ENCODE measurements at regions not wholly inside any gene's neighbourhood (a gene's known extent, or its start where the extent isn't known, plus 50 kb on each side); places are given as distances from the start of the nearest gene placed in this dataset.

DNA sequence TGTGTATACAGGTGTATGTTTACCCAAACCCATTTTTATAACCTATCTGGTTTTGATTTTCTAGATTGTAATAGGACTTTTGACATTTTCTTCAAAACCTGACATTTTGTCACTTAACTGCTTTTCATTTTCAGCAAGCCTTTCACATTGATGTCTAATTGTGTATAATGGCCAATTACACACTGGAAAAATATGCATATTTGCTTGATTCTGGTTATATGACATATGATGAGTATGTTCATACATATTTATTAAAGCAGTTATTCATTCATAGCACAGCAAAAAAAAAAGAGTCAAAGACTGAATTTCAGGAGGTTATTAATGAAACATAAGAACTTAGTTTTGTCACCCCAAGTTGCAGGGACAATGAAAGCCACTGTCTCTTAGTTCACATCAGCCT lies 307.7 kb upstream of the TNP1 start:
- intact Hi-C loops (cut with DNase I) = loop anchor here (5.0 to 10.0 kb wide), 2 partner anchors 470 to 547 kb away; partner anchors contain the start of gene IGFBP5
- DNase-seq = no peak

GRCh38 chr2:217166241-217166850 lies 306.5 kb upstream of the TNP1 start:
- peak in 12 of 42 donors; percentile 8 to 63 (median 24) for DNase-seq
- intact Hi-C loops (cut with DNase I) = loop anchor here (5.0 to 10.0 kb wide), 2 partner anchors 469 to 548 kb away; partner anchors contain the start of gene IGFBP5

DNA sequence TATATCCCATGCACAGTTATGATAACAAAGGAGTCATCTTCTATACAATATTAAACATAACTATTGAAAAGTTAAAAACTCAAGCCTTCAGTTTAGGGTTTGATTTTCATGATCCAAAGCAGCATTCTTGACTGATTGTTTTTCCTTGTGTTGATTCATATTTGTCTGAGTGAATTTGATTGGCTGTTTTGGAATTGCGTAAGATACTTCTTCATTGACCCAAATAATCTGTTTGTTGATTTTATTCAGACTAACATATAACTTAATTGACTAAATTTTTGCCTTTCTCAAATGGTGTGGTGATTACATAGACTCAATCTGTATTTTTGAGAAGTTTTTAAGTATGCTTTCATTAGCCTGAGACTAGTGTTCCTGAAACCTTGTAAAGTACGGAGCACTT lies 305.7 kb upstream of the TNP1 start:
- no peak for DNase-seq
- intact Hi-C loops (cut with DNase I) = loop anchor here (5.0 to 10.0 kb wide), 2 partner anchors 468 to 549 kb away; partner anchors contain the start of gene IGFBP5

DNA sequence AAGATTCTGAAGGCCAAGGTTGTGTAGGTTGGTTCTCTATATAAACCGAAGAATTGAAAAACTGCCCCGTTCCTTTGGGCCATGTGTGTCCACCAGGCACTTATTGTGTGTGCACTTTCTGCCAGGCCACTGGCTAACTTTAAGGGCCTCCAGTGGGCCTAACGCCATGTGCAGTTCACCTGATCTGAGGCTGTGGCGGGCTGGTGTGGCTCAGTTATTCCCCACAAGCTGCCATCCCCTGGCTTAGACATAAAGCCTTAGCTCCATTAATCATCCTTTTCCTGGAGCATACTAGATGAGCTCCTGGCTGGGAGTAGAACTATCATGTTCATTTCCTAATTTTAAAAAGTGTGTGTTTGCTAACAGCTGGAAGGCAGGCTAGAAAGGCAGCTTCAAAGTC lies 304.1 kb upstream of the TNP1 start:
- no peak for DNase-seq

DNA sequence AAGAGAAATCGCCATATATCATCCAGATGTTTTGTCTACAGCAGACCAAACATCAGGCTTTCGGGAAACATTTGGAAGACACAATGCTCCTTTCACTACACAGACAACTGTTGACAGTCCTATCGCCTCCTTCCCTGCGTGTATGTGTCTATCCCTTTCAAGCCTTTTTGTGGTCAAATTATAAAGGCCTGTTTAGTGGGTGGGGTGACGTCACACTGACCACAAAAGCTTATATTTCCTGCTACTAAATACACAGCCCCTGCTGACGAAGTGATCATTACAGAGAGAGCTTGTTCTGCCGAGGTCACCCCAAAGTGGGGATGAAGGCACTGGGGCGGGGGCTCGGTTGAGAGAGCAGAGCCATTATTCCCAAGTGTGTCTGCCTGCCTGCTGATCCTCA lies 302.7 kb upstream of the TNP1 start:
- intact Hi-C loops (cut with DNase I) = loop anchor here (10.0 kb wide), 1 partner anchor 552 kb away; no protein-coding TSS in a partner anchor
- DNase-seq = peak in 41 of 42 donors; percentile 11 to 83 (median 60)

More for the DNA sequence above, 304.1 kb upstream of the TNP1 start:
- intact Hi-C loops (cut with DNase I) = loop anchor here (10.0 kb wide), 1 partner anchor 551 kb away; no protein-coding TSS in a partner anchor

GRCh38 chr2:217160978-217161973 lies 301.4 kb upstream of the TNP1 start:
- DNase-seq = no peak
- intact Hi-C loops (cut with DNase I) = loop anchor here (10.0 kb wide), 1 partner anchor 554 kb away; no protein-coding TSS in a partner anchor

DNA sequence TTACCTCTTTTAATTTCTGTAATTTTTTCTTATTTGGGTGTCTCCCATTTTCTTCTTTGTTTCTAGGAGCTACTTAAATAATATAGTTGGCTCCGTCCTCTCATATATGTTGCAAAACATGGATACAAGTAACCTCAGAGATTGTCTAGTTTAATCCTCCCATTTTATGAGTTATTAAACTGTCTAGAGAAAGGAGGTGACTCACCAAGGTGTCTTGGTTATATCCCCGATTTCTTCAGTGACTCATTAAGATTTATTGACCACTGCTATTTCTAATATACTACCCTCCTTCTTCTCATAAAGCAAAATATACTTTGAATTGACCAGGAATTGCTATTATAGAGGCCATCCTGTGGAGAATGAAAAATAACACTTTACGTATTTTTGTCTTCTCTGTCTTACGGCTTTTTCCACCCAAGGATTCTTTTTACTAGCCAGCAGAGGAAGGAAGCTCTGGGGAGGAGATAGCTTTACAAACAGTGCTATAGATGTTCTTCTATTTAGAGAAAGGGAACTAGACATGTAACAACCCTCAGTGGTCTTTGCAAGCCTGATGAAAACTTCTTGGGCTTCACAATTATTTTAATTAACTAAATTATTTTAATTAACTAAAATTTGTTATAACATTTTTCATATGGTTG lies 300.4 kb upstream of the TNP1 start:
- DNase-seq = no peak
- intact Hi-C loops (cut with DNase I) = loop anchor here (10.0 kb wide), 1 partner anchor 555 kb away; no protein-coding TSS in a partner anchor

DNA sequence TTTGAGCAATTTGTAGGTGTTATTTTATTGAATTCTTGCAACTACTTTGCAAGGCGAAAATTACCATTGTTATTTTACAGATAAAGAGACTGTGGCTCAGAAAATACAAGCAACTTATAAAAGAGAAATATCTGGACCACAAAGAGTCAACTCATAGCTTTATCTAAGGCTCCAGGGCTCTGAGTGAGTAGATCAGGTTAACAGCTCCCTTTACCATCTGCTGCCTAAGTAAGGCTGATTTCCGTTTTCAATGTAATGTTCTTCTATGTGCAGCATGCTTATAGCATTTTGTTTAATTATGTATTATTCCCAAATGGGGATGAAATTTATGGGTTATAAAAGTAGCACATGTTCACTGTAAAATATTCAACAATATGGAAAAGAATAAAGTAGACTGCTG lies 299.1 kb upstream of the TNP1 start:
- intact Hi-C loops (cut with DNase I) = no loop called here
- no peak for DNase-seq

- DNase-seq = no peak
- intact Hi-C loops (cut with DNase I) = no loop called here
Observed at GRCh38 chr2:217157581-217157980, 297.7 kb upstream of the TNP1 start.

DNA sequence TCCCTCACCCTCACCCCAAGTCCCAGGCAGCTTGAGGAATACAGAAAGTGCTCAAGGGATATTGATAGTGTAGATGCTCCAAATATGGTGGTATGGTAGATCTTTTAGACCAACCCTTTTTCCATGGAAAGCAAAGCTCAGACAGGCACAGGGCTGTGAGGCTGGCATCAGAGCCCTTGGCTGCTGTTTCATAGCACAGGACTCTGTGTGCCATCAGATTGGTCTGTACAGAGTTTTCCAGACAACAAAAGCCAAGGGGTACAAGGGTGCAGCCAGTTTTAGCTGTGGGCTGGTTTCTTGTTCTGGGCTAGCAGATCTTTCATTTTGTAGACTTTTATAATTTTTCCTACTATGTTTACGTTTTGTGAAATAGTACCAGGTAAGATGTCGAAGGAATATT lies 296.9 kb upstream of the TNP1 start:
- intact Hi-C loops (cut with DNase I) = no loop called here
- DNase-seq = no peak

DNA sequence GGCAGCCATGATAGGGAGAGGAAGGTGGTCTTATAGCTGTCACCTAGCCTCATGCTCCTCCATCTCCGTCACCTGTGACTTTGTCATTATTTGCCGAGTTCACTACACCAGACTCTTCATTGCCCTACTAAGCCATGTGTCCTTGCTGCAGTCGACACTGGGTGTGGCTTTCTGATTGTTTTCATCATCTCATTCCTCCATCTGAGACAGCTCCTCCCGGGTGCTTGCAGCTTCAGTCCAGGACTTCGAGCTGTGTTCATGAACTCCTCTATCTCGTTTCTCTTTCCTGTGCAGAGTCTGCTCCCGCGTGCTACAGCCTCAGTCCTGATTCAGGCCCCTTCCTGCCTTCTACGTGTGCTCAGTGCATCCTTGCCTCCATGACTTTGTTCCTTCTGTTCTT lies 295.1 kb upstream of the TNP1 start:
- DNase-seq = no peak
- intact Hi-C loops (cut with DNase I) = no loop called here

- no peak for DNase-seq
Observed at GRCh38 chr2:217153510-217153909, 293.6 kb upstream of the TNP1 start.

GRCh38 chr2:217152831-217153230 lies 293.0 kb upstream of the TNP1 start:
- intact Hi-C loops (cut with DNase I) = no loop called here

More at GRCh38 chr2:217153510-217153909, 293.6 kb upstream of the TNP1 start:
- intact Hi-C loops (cut with DNase I) = no loop called here

GRCh38 chr2:217151509-217152206 lies 291.8 kb upstream of the TNP1 start:
- intact Hi-C loops (cut with DNase I) = no loop called here
- DNase-seq = peak in 7 of 42 donors; percentile 10 to 44 (median 22)

More at GRCh38 chr2:217152831-217153230, 293.0 kb upstream of the TNP1 start:
- DNase-seq = no peak

- DNase-seq = no peak
- intact Hi-C loops (cut with DNase I) = no loop called here
Observed at GRCh38 chr2:217150236-217150635, 290.4 kb upstream of the TNP1 start.

DNA sequence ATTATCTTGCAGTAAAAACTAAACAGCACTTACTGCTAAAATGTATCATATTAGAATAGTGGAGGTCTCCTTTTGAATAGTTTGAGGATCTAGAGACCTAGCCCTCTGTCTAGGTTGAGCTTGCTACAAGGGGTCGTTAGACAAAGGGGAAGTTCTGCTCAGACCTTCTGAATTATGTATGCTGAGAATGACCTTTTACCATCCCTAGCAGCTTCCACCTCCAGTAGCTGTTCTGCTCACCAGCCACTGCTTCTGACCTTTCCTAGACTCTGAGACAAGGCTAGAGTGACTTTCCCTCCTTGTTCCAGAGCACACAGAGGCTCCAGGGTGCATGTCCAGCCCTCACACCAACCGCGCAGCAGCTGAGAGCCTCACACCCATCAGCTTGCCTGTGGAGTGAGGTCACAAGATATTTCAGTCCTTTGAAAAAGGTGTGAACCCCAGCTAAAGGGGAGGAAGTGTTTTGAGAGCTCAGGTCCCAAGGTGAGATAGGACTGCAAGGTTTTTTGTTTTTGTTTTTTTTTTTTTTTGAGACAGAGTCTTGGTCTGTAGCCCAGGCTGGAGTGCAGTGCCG lies 289.3 kb upstream of the TNP1 start:
- intact Hi-C loops (cut with DNase I) = no loop called here
- DNase-seq = no peak

GRCh38 chr2:217147818-217148217 lies 288.0 kb upstream of the TNP1 start:
- DNase-seq = no peak
- intact Hi-C loops (cut with DNase I) = no loop called here

GRCh38 chr2:217146956-217147355 lies 287.1 kb upstream of the TNP1 start:
- intact Hi-C loops (cut with DNase I) = no loop called here
- DNase-seq = no peak
